ENCODE measurements at regions not wholly inside any gene's neighbourhood (a gene's known extent, or its start where the extent isn't known, plus 50 kb on each side); places are given as distances from the start of the nearest gene placed in this dataset.

- DNase-seq, result no peak
- intact Hi-C loops (cut with DNase I), result no loop called here
These were observed 560.0 kb upstream of the CDH4 start for GRCh38 chr20:60691966-60692615.

DNA sequence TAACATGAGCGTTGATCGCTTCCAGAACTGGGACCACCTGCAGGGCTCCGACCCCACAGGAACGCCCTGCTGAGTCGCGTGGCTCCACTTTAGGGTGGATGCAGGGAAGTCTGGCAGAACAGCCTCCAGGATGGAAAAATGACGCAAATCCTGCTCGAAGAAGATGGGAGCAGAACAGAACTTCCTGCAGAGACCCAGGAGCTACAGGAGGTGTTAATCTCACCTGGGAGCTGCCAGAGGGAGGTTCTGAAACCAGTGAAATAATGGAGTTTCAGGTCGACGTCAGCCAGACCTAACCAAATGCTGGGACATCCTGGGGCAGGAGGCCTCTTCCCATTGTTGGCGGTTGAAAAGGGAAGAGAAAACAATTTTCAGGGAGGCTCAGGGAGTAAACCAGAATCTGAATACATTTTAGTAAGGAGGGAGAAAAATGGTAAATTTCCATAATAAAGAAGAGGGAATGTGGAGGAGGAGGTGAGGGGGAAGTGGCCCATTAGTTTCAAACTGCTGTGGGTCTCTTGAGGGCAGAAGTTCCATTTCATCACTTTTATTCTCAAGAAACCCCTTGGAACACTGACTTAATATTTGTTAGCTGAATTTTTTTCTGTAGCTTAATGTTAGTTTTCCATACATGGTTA is 558.4 kb upstream of the CDH4 start:
- DNase-seq, result no peak
- intact Hi-C loops (cut with DNase I), result no loop called here

DNA sequence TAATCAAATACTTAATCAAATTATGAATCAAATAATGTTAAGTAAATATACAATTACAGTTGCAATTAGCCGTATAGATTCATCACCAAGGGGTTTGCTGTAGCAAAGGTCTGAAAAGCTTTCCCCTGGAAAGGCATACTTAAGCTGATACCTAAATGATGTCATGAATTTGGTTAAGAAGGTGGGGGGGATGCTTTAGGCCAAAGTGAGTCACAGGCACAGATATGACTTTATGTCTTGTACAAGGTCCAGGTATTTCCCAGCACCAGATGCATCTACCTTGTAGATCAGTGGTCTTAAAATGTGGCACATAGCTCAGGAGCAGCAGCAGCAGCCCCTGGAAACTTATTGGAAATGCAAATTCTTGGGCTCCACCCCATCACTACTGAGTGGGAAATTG is 557.3 kb upstream of the CDH4 start:
- intact Hi-C loops (cut with DNase I), result no loop called here
- DNase-seq, result no peak

DNA sequence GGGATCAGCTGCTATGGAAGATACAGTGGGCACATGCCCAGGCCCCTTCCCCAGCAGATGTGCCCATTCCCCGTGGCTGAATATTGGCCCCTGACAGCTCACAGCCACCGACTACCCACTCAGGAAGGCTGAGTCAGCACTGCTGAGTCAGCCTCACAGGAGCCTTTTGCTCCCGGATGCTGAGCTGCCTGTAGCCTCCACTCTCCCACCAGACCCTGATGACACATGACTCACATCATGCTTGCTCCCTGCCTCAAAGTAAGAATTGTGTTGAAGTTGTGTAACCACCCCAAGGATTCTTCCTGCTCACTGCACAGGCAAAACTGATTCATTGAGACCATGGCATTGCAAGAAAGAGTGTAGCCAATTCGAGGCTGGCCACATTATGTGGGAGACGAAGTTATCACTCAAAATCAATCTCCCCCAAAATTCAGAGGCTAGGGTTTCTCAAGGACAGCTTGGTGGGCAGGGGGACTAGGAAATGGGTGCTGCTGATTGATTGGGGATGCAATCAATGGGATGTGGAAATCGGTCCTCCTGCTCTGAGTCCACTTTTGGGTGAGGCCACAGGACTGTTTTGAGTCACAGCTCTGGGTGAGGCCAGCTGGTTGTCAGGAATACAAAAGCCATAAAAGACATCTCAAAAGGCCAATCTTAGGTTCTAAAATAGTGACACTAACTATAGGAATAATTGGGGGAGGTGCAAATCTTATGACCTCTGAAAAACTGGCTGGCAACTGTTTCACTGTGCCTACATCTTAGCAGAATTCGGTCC is 556.6 kb upstream of the CDH4 start:
- intact Hi-C loops (cut with DNase I), result no loop called here
- no peak for DNase-seq

DNA sequence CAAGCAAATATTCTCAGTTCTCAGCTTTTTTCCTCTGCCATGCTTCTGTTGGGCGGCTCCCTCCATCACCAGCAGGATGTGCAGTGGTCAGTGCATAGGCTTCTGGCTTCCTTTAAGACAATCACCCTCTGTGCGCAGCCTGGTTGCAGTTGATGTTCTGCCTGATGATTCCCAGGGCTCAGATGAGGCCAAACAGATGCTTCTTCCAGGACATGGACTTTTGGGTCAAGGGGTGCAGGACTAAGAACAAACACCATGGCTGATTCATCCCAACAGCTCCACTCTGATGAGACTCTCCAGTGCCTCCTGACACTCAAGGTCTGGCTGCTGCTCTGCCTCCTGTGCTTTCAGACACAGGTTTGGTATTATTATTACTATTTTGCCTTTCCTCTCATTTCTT is 554.8 kb upstream of the CDH4 start:
- intact Hi-C loops (cut with DNase I), result no loop called here

GRCh38 chr20:60700728-60701127 is 551.3 kb upstream of the CDH4 start:
- intact Hi-C loops (cut with DNase I), result no loop called here
- no peak for DNase-seq

More for the DNA sequence above, 554.8 kb upstream of the CDH4 start:
- DNase-seq, result no peak

DNA sequence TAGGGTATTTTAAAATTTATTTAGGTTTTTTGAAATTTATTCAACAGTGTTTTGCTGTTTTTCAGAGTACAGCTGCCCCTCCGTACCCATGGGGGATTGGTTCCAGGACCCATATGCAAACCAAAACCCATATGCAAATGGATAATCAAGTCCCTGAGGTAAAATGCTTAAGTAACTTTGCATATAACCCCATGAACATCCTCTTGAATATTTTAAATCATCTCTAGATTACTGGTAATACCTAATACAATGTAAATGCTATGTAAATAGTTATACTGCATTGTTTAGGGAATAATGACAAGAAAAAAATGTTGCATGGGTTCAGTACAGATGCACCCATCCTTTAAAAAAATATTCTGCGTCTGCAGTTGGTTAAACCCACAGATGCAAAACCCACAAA is 547.9 kb upstream of the CDH4 start:
- no peak for DNase-seq
- intact Hi-C loops (cut with DNase I), result no loop called here

DNA sequence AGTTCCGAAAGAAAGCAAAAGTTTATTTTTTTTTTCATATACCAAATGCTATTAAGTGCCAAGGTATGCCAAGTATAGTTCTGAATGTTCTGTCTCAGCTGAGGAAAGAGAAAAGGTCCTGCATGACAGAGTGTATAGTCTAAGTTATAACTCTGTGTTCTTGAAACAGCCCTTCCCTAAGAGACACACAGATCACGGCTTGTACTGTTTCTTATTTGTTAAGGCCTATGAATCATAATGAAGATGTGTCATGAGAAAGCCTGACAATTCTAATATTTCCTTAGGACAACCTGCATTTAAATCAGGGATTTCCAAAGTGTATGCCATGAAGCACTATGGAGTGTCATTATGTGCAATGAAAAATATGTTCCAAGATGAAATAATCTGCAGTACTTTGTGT is 538.7 kb upstream of the CDH4 start:
- intact Hi-C loops (cut with DNase I), result no loop called here
- no peak for DNase-seq

DNA sequence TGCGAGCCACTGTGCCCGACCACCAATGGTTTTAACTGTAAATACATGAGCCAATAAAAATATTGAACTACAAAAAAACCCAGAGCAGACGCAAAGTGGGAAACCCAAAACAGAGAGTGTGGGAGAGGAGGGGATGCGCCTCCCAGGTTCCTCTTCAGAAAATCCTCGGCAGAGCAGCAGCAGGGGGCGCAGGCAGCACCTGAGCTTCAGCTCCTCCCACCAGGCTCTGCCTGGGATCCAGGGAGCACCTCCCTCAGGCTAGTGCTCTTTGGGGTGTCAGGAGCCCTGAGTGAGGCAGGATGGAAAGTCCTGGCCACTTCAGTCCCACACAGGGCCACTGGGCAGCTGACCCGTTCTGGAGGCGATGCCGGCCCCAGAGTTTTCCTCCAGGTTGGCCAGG is 536.9 kb upstream of the CDH4 start:
- peak in 1 of 10 donors; percentile 70 for DNase-seq
- intact Hi-C loops (cut with DNase I), result no loop called here

DNA sequence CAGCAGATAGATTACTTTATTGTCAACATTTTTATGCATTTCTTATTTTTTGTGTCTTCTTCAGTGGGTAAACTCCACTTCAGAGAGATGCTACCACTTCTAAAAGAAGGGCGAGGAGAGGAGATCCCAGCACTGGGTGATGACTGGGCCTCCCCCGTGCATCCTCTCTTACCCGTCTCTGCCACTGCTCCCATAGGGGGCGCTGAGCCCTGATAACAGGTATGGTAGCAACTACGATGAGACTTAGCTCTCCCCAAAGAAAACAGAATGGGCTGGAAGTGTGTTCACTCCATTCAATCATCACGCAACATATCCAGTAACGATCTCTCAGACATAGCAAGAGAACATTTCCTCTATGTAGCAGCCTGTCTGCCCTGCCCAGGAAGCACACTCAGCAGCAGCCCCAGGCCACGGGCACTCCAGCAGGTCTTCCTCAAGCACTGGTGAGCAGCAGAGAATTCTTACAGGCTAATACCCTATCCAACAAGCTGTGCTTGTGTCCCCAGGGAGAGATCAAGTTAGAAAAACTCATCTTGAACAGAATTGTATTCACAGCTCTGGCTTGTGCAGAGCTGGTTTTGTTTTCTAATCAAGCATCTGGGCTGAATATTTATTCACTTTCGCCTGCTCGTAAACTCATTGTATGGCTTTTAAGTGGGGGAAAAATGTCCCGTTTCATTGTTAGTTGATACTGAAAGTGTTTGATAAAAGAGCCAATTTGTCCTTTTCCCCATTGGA is 533.1 kb upstream of the CDH4 start:
- DNase-seq, result no peak
- intact Hi-C loops (cut with DNase I), result no loop called here

DNA sequence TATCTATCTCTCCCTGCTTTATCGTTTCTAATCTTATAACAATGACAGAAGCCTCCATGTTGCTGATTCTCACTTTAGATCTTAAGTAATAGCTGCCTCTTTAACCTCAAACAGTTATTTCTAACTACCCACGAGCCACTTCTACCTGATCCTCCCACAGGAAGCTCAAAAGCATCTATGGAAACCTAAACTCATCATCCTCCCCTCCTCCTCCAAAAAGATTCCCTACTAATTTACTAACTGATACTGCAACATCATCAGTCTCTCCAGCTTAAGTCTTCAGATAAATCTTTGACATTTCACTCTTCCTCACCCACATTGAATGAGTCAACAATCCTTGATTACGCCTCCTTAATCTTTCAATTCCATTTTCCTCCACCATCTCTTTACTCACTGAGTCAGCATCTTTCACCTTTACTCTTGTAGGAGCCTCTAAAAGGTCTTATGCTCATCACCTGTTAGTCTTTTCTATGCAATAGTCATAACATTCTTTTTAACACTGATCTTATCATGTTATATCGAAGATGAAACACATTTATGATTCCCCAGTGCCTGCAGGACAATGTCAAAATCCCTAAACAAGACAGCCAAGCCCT is 526.7 kb upstream of the CDH4 start:
- intact Hi-C loops (cut with DNase I), result no loop called here
- no peak for DNase-seq

GRCh38 chr20:60727425-60727824 is 524.6 kb upstream of the CDH4 start:
- intact Hi-C loops (cut with DNase I), result no loop called here
- no peak for DNase-seq

DNA sequence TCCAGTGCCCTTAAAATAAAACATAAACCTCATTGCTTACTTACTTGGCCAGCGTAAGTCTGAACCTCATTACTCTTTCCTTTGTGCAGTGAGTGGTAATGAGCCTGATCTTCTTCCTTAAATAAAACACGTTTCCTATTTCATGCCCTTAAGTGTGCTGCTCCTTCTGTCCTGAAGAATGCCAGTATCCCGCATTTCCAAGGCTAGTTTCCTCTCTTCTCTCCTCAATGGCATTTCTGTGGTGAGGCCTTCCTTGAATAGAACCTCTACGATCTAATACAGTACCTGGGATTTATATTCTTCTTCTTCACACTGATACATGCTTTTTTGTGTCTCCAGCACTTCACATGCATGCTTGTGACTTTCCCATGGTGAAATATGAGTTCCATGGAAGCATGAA is 523.4 kb upstream of the CDH4 start:
- intact Hi-C loops (cut with DNase I), result no loop called here
- no peak for DNase-seq

- intact Hi-C loops (cut with DNase I), result no loop called here
- no peak for DNase-seq
These were observed 522.7 kb upstream of the CDH4 start for GRCh38 chr20:60729135-60729900.

GRCh38 chr20:60732322-60732721 is 519.7 kb upstream of the CDH4 start:
- DNase-seq, result no peak
- intact Hi-C loops (cut with DNase I), result no loop called here

GRCh38 chr20:60748086-60748485 is 504.0 kb upstream of the CDH4 start:
- intact Hi-C loops (cut with DNase I), result no loop called here
- DNase-seq, result no peak

DNA sequence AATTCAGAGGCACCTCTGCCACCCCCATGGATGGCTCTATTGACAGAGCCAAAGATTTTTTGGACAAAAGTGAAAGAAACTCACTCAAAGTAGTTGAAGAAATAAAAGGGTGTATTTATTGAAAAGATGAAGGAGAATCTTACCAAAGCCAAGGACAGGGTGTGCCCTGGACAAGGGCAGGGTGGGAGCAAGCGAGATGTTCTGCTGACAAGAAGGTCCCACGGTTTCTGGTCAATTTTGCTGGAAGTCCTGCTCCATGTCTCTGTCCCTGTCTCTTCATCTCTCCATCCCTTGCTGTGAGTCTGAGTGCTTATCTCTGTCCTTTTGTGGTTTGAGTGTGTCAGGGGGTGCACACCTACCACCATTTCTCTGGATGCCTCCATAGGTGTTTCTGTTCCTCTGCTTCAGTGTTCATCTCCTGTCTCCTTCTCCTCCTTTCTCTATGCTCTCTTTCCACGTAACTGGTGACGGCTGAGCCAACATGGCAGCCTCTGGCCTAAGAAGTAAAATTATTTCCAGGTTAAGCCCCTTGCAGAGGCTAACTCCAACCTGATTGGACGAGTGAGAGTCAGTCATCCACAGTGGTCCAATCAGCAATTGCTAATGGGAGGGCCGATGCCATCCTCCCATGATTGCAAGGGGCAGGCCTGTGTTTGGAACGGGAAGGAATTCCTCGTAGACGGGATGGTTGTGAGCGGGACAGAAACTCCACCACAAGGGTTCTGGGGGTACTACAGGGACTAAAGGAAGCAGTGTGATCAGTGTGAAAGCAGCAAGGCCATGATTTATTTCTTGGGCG is 502.1 kb upstream of the CDH4 start:
- intact Hi-C loops (cut with DNase I), result no loop called here
- DNase-seq, result peak in 3 of 10 donors; percentile 14 to 71 (median 19)

DNA sequence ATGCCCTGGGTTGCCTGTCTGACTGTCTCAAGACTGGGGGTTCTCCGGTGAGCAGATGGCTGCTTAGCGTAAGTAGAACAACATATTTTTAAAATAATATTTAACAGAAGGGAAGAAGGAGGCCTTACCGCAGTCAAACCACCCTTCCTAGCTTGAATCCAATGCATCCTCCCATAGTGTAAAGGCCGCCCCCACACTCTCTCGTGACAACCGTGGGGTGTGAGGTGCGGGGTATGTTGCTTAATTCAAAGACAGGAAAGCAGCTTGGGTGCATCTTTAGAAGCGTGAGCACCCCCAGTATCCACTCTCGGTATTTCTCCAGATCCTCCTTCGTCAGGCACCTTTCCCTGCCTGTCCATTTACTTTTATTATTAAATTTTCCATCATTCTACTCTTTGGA is 501.2 kb upstream of the CDH4 start:
- peak in 3 of 10 donors; percentile 19 to 75 (median 39) for DNase-seq
- intact Hi-C loops (cut with DNase I), result no loop called here

- no peak for DNase-seq
- intact Hi-C loops (cut with DNase I), result no loop called here
These were observed 500.2 kb upstream of the CDH4 start for GRCh38 chr20:60751826-60752225.

All from posterior cingulate gyrus (tissue), 11 donors.